Suprapubic skin (tissue), 4 donors: ENCODE measurements at regions not wholly inside any gene's neighbourhood (a gene's known extent, or its start where the extent isn't known, plus 50 kb on each side); places are given as distances from the start of the nearest gene placed in this dataset.

Experiments used
- DNase-seq, 2 donors: peaks; one replicate each; pipeline ENCODE4 v3.0.0-alpha.2; 2019; ENCODE audit warnings: low spot score in 2 of 2
- H3K27ac ChIP-seq: fragments of 200-600 bp; sonication (generic); one replicate; pipeline ENCODE4 v1.5.1; 2019
- H3K27me3 ChIP-seq: fragments of 200-600 bp; sonication (generic); one replicate; pipeline ENCODE4 v1.5.1; 2019
- H3K36me3 ChIP-seq: fragments of 200-600 bp; sonication (generic); one replicate; pipeline ENCODE4 v1.5.1; 2019
- H3K4me1 ChIP-seq: fragments of 200-600 bp; sonication (generic); one replicate; pipeline ENCODE4 v1.5.1; 2019
- H3K4me3 ChIP-seq: fragments of 200-600 bp; sonication (generic); one replicate; pipeline ENCODE4 v1.5.1; 2019; ENCODE audit warnings: mild to moderate bottlenecking
- H3K9me3 ChIP-seq: fragments of 200-600 bp; sonication (generic); one replicate; pipeline ENCODE4 v1.5.1; 2019
- CTCF ChIP-seq, 2 donors: fragments of 200-600 bp in 1 of 2; fragments of 450-650 bp in 1 of 2; sonication (generic) in 1 of 2; IDR thresholded peaks; one replicate each; pipeline ENCODE4 v1.5.1; 2016 to 2019; ENCODE audit warnings: antibody characterized with exemption in 2 of 2, mild to moderate bottlenecking in 1 of 2, moderate library complexity in 1 of 2
- EP300 ChIP-seq: sonication (generic); formaldehyde crosslinking; IDR thresholded peaks from one replicate; pipeline ENCODE4 v1.6.1; 2017; ENCODE audit warnings: antibody characterized with exemption
- POLR2A ChIP-seq, 2 donors: fragments of 450-650 bp; IDR thresholded peaks; one replicate each; pipeline ENCODE4 v1.6.1; 2017; ENCODE audit warnings: antibody characterized with exemption in 2 of 2, mild to moderate bottlenecking in 2 of 2, moderate library complexity in 2 of 2
- POLR2AphosphoS5 ChIP-seq, 3 donors: sonication (generic); formaldehyde crosslinking; IDR thresholded peaks; one replicate each; pipeline ENCODE4 v1.6.1; 2017; ENCODE audit warnings: antibody characterized with exemption in 3 of 3
- WGBS: methylation state at CpG from one replicate; pipeline ENCODE4 v1.1.5; 2018; 5-methylcytosine and 5-hydroxymethylcytosine counted together

GRCh38 chr14:41393512-41393911, 213.2 kb upstream of the LRFN5 start:
- Histone ChIP-seq H3K4me1 (no peaks in the 10 kb centered on the region), H3K36me3 (no peaks in the 10 kb centered on the region), H3K4me3 (no peak overlapping the region), H3K27me3 (no peaks in the 10 kb centered on the region), H3K9me3 (no peaks in the 10 kb centered on the region), H3K27ac (no peak overlapping the region)
- no peak for TF ChIP-seq POLR2AphosphoS5 (IDR thresholded peaks at IDR 0.05)
- TF ChIP-seq CTCF (IDR thresholded peaks at IDR 0.05) = no peak
- TF ChIP-seq EP300 = no peak
- TF ChIP-seq POLR2A (IDR thresholded peaks at IDR 0.05) = no peak
- DNase-seq = no peak
- WGBS = 98% methylated on average over 6 of the region's 6 CpGs

- H3K36me3 ChIP-seq = no peaks in the 10 kb centered on the region
- H3K4me3 ChIP-seq = no peak overlapping the region
- no peaks in the 10 kb centered on the region for H3K9me3 ChIP-seq
- DNase-seq = no peak
- no peaks in the 10 kb centered on the region for H3K27me3 ChIP-seq
- H3K4me1 ChIP-seq = no peaks in the 10 kb centered on the region
- TF ChIP-seq EP300 (no peak), POLR2AphosphoS5 (IDR thresholded peaks at IDR 0.05) (no peak), POLR2A (IDR thresholded peaks at IDR 0.05) (no peak), CTCF (IDR thresholded peaks at IDR 0.05) (no peak)
- WGBS = 83% methylated on average over 6 of the region's 6 CpGs
- no peak overlapping the region for H3K27ac ChIP-seq
Observed at GRCh38 chr14:41392226-41392625, 214.4 kb upstream of the LRFN5 start.

- Histone ChIP-seq H3K9me3 (no peaks in the 10 kb centered on the region), H3K27me3 (no peaks in the 10 kb centered on the region), H3K36me3 (no peaks in the 10 kb centered on the region), H3K4me3 (no peak overlapping the region), H3K27ac (no peak overlapping the region), H3K4me1 (no peaks in the 10 kb centered on the region)
- DNase-seq = no peak
- TF ChIP-seq CTCF (IDR thresholded peaks at IDR 0.05) = no peak
- TF ChIP-seq EP300 = no peak
- TF ChIP-seq POLR2AphosphoS5 (IDR thresholded peaks at IDR 0.05) = no peak
- TF ChIP-seq POLR2A (IDR thresholded peaks at IDR 0.05) = no peak
- 82% methylated on average over 1 of the region's 1 CpG for WGBS
Observed at GRCh38 chr14:41389355-41389754, 217.3 kb upstream of the LRFN5 start.

GRCh38 chr14:41385797-41386196, 220.9 kb upstream of the LRFN5 start:
- 70% methylated on average over 1 of the region's 1 CpG for WGBS
- Histone ChIP-seq H3K9me3 (no peaks in the 10 kb centered on the region), H3K4me3 (no peak overlapping the region), H3K4me1 (no peaks in the 10 kb centered on the region), H3K27ac (no peak overlapping the region), H3K36me3 (no peaks in the 10 kb centered on the region), H3K27me3 (no peaks in the 10 kb centered on the region)
- no peak for DNase-seq
- TF ChIP-seq EP300 = no peak
- no peak for TF ChIP-seq POLR2A (IDR thresholded peaks at IDR 0.05)
- no peak for TF ChIP-seq CTCF (IDR thresholded peaks at IDR 0.05)
- TF ChIP-seq POLR2AphosphoS5 (IDR thresholded peaks at IDR 0.05) = no peak

- DNase-seq = no peak
- Histone ChIP-seq H3K36me3 (no peaks in the 10 kb centered on the region), H3K4me1 (no peaks in the 10 kb centered on the region), H3K4me3 (no peak overlapping the region), H3K27me3 (no peaks in the 10 kb centered on the region), H3K27ac (no peak overlapping the region), H3K9me3 (no peaks in the 10 kb centered on the region)
- no peak for TF ChIP-seq POLR2A (IDR thresholded peaks at IDR 0.05)
- no peak for TF ChIP-seq POLR2AphosphoS5 (IDR thresholded peaks at IDR 0.05)
- no peak for TF ChIP-seq EP300
- no peak for TF ChIP-seq CTCF (IDR thresholded peaks at IDR 0.05)
Observed at GRCh38 chr14:41380017-41380416, 226.7 kb upstream of the LRFN5 start.
